ENCODE measurements at regions not wholly inside any gene's neighbourhood (a gene's known extent, or its start where the extent isn't known, plus 50 kb on each side); places are given as distances from the start of the nearest gene placed in this dataset.

DNA sequence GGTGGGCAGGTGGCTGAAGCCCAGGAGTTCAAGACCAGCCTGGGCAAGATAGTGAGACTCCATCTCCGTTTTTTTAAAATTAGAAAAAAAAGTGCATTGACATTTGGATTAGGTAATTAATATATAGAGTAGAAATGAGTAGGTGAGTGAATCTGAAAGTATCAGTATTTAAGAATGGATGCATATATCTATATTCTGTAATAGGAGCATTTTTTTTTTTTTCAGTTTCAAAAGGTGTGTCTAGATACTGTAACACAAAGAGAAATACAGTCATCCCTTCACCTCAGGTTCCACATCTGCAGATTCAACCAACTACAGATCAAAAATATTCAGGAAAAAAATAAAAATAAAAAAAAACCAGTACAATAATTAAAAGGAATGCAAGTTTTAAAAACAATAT lies 50.8 kb downstream of the RBM27 start:
- intact Hi-C loops (cut with micrococcal nuclease; ENCODE audit: unreplicated experiment): no loop called here
- CTCF ChIA-PET: no interaction called here
- no peaks in the 10 kb centered on the region for H3K9me3 ChIP-seq (ENCODE audit: control insufficient read depth, insufficient read depth, low read depth, low read length)
- POLR2A ChIA-PET: no interaction called here
- H3K27ac ChIP-seq (ENCODE audit: low read length): no peak overlapping the region
- ATAC-seq: no peak
- in situ Hi-C loops (cut with HindIII; ENCODE audit: low pct_unique_long_range_greater_than_20kb, low sequenced_read_pairs): no loop called here
- BruUV-seq (replicated peaks): no TSS peak
- H3K4me3 ChIP-seq (ENCODE audit: low read depth in 2 of 2, low read length in 2 of 2): no peak overlapping the region
- no peak for DNase-seq (ENCODE audit: low read depth, low spot score)
- no peaks in the 10 kb centered on the region for H3K27me3 ChIP-seq (ENCODE audit: control insufficient read depth, insufficient read depth, low read length)
- 0 out of 2 replicates have a peak, but pooled peaks cover 4% of the 10 kb centered on the region for H3K36me3 ChIP-seq (ENCODE audit: control insufficient read depth, insufficient read depth, low read length)
- no peaks in the 10 kb centered on the region for H3K4me1 ChIP-seq (ENCODE audit: control insufficient read depth, insufficient read depth, low read length)
- TF ChIP-seq, protein P1, sequence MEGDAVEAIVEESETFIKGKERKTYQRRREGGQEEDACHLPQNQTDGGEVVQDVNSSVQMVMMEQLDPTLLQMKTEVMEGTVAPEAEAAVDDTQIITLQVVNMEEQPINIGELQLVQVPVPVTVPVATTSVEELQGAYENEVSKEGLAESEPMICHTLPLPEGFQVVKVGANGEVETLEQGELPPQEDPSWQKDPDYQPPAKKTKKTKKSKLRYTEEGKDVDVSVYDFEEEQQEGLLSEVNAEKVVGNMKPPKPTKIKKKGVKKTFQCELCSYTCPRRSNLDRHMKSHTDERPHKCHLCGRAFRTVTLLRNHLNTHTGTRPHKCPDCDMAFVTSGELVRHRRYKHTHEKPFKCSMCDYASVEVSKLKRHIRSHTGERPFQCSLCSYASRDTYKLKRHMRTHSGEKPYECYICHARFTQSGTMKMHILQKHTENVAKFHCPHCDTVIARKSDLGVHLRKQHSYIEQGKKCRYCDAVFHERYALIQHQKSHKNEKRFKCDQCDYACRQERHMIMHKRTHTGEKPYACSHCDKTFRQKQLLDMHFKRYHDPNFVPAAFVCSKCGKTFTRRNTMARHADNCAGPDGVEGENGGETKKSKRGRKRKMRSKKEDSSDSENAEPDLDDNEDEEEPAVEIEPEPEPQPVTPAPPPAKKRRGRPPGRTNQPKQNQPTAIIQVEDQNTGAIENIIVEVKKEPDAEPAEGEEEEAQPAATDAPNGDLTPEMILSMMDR (IDR thresholded peaks at IDR 0.05): no peak
- no peak for TF ChIP-seq TCF7L2 (IDR thresholded peaks at IDR 0.05; ENCODE audit: low read depth, low read length)

- TF ChIP-seq, protein P1 (IDR thresholded peaks at IDR 0.05): no peak
- TF ChIP-seq, protein P2, sequence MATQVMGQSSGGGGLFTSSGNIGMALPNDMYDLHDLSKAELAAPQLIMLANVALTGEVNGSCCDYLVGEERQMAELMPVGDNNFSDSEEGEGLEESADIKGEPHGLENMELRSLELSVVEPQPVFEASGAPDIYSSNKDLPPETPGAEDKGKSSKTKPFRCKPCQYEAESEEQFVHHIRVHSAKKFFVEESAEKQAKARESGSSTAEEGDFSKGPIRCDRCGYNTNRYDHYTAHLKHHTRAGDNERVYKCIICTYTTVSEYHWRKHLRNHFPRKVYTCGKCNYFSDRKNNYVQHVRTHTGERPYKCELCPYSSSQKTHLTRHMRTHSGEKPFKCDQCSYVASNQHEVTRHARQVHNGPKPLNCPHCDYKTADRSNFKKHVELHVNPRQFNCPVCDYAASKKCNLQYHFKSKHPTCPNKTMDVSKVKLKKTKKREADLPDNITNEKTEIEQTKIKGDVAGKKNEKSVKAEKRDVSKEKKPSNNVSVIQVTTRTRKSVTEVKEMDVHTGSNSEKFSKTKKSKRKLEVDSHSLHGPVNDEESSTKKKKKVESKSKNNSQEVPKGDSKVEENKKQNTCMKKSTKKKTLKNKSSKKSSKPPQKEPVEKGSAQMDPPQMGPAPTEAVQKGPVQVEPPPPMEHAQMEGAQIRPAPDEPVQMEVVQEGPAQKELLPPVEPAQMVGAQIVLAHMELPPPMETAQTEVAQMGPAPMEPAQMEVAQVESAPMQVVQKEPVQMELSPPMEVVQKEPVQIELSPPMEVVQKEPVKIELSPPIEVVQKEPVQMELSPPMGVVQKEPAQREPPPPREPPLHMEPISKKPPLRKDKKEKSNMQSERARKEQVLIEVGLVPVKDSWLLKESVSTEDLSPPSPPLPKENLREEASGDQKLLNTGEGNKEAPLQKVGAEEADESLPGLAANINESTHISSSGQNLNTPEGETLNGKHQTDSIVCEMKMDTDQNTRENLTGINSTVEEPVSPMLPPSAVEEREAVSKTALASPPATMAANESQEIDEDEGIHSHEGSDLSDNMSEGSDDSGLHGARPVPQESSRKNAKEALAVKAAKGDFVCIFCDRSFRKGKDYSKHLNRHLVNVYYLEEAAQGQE (IDR thresholded peaks at IDR 0.05; ENCODE audit: insufficient read depth in 1 of 2, low read depth in 2 of 2, low read length in 1 of 2): no peak
- TF ChIP-seq SIN3A (IDR thresholded peaks at IDR 0.05; ENCODE audit: borderline replicate concordance, insufficient read depth, low read depth, low read length) (no peak), POLR2AphosphoS5 (IDR thresholded peaks at IDR 0.05; ENCODE audit: low read depth, low read length) (no peak), TCF7L2 (IDR thresholded peaks at IDR 0.05; ENCODE audit: low read depth, low read length) (no peak)
- no peaks in the 10 kb centered on the region for H3K27me3 ChIP-seq (ENCODE audit: control insufficient read depth, insufficient read depth, low read length)
- peaks cover 35% of the 10 kb centered on the region for H3K36me3 ChIP-seq (ENCODE audit: control insufficient read depth, insufficient read depth, low read length)
- CTCF ChIA-PET: no interaction called here
- intact Hi-C loops (cut with micrococcal nuclease; ENCODE audit: unreplicated experiment) (no loop called here), in situ Hi-C loops (cut with HindIII; ENCODE audit: low pct_unique_long_range_greater_than_20kb, low sequenced_read_pairs) (no loop called here)
- ATAC-seq (no peak), DNase-seq (ENCODE audit: low read depth, low spot score) (no peak)
- no peaks in the 10 kb centered on the region for H3K9me3 ChIP-seq (ENCODE audit: control insufficient read depth, insufficient read depth, low read depth, low read length)
- POLR2A ChIA-PET: no interaction called here
- BruUV-seq (replicated peaks): no TSS peak
- H3K4me1 ChIP-seq (ENCODE audit: control insufficient read depth, insufficient read depth, low read length): no peaks in the 10 kb centered on the region
- no peak overlapping the region for H3K4me3 ChIP-seq (ENCODE audit: low read depth in 2 of 2, low read length in 2 of 2)
- H3K27ac ChIP-seq (ENCODE audit: low read length): no peak overlapping the region
Measured at GRCh38 chr5:146273109-146273508, 65.5 kb upstream of the POU4F3 start.

- ChIA-PET POLR2A (no interaction called here), CTCF (no interaction called here)
- Histone ChIP-seq H3K9me3 (ENCODE audit: control insufficient read depth, insufficient read depth, low read depth, low read length) (no peaks in the 10 kb centered on the region), H3K4me1 (ENCODE audit: control insufficient read depth, insufficient read depth, low read length) (peaks cover 18% of the 10 kb centered on the region), H3K27me3 (ENCODE audit: control insufficient read depth, insufficient read depth, low read length) (no peaks in the 10 kb centered on the region), H3K27ac (ENCODE audit: low read length) (0 out of 2 replicates have a peak overlapping the region, but pooled peaks have one; percentile 4), H3K4me3 (ENCODE audit: low read depth in 2 of 2, low read length in 2 of 2) (no peak overlapping the region), H3K36me3 (ENCODE audit: control insufficient read depth, insufficient read depth, low read length) (peaks cover 33% of the 10 kb centered on the region)
- BruUV-seq (replicated peaks): no TSS peak
- ATAC-seq (peak; percentile 95), DNase-seq (ENCODE audit: low read depth, low spot score) (peak; percentile 57)
- intact Hi-C loops (cut with micrococcal nuclease; ENCODE audit: unreplicated experiment) (no loop called here), in situ Hi-C loops (cut with HindIII; ENCODE audit: low pct_unique_long_range_greater_than_20kb, low sequenced_read_pairs) (no loop called here)
- no peak for TF ChIP-seq POLR2AphosphoS5 (IDR thresholded peaks at IDR 0.05; ENCODE audit: low read depth, low read length)
- TF ChIP-seq, protein P2 (IDR thresholded peaks at IDR 0.05; ENCODE audit: insufficient read depth in 1 of 2, low read depth in 2 of 2, low read length in 1 of 2): no peak
- TF ChIP-seq TCF7L2 (IDR thresholded peaks at IDR 0.05; ENCODE audit: low read depth, low read length): 0 out of 2 replicates have a peak, but pooled peaks have one; percentile 45
- TF ChIP-seq, protein P1 (IDR thresholded peaks at IDR 0.05): no peak
- no peak for TF ChIP-seq SIN3A (IDR thresholded peaks at IDR 0.05; ENCODE audit: borderline replicate concordance, insufficient read depth, low read depth, low read length)
Measured at GRCh38 chr5:146283344-146283761, 55.3 kb upstream of the POU4F3 start.
